ENCODE measurements at regions not wholly inside any gene's neighbourhood (a gene's known extent, or its start where the extent isn't known, plus 50 kb on each side); places are given as distances from the start of the nearest gene placed in this dataset.

GRCh38 chr10:28853195-28853594, 175.9 kb downstream of the BAMBI start:
- no peak overlapping the region for H3K27ac Mint-ChIP-seq (ENCODE audit: unreplicated experiment)
- DNase-seq (ENCODE audit: low spot score), result no peak
- H3K9me3 Mint-ChIP-seq (ENCODE audit: low read depth), result no peaks in the 10 kb centered on the region
- H3K27me3 Mint-ChIP-seq (ENCODE audit: low read depth), result peaks cover 20% of the 10 kb centered on the region
- H3K4me1 Mint-ChIP-seq (ENCODE audit: low read depth), result peaks cover 10% of the 10 kb centered on the region
- H3K4me3 Mint-ChIP-seq (ENCODE audit: unreplicated experiment), result no peak overlapping the region
- TF ChIP-seq CTCF (IDR thresholded peaks at IDR 0.05), result no peak
- peaks cover 2% of the 10 kb centered on the region for H3K36me3 Mint-ChIP-seq (ENCODE audit: low read depth)

- Mint-ChIP-seq H3K9me3 (ENCODE audit: low read depth) (no peaks in the 10 kb centered on the region), H3K27me3 (ENCODE audit: low read depth) (peaks cover 19% of the 10 kb centered on the region), H3K4me3 (ENCODE audit: unreplicated experiment) (no peak overlapping the region), H3K36me3 (ENCODE audit: low read depth) (peaks cover 4% of the 10 kb centered on the region), H3K4me1 (ENCODE audit: low read depth) (peaks cover 10% of the 10 kb centered on the region), H3K27ac (ENCODE audit: unreplicated experiment) (no peak overlapping the region)
- TF ChIP-seq CTCF (IDR thresholded peaks at IDR 0.05), result no peak
- no peak for DNase-seq (ENCODE audit: low spot score)
Measured at GRCh38 chr10:28857164-28857563, 179.8 kb downstream of the BAMBI start.

- Mint-ChIP-seq H3K27me3 (ENCODE audit: low read depth) (peaks cover 20% of the 10 kb centered on the region), H3K4me1 (ENCODE audit: low read depth) (peaks cover 2% of the 10 kb centered on the region), H3K36me3 (ENCODE audit: low read depth) (peaks cover 4% of the 10 kb centered on the region), H3K27ac (ENCODE audit: unreplicated experiment) (no peak overlapping the region), H3K4me3 (ENCODE audit: unreplicated experiment) (no peak overlapping the region), H3K9me3 (ENCODE audit: low read depth) (no peaks in the 10 kb centered on the region)
- no peak for TF ChIP-seq CTCF (IDR thresholded peaks at IDR 0.05)
- no peak for DNase-seq (ENCODE audit: low spot score)
Measured at GRCh38 chr10:28858646-28859045, 181.3 kb downstream of the BAMBI start.

GRCh38 chr10:28859791-28860190, 182.5 kb downstream of the BAMBI start:
- Mint-ChIP-seq H3K36me3 (ENCODE audit: low read depth) (peaks cover 4% of the 10 kb centered on the region), H3K9me3 (ENCODE audit: low read depth) (no peaks in the 10 kb centered on the region), H3K27ac (ENCODE audit: unreplicated experiment) (no peak overlapping the region), H3K27me3 (ENCODE audit: low read depth) (peaks cover 20% of the 10 kb centered on the region), H3K4me3 (ENCODE audit: unreplicated experiment) (no peak overlapping the region), H3K4me1 (ENCODE audit: low read depth) (no peaks in the 10 kb centered on the region)
- TF ChIP-seq CTCF (IDR thresholded peaks at IDR 0.05), result no peak
- DNase-seq (ENCODE audit: low spot score), result no peak

GRCh38 chr10:28862219-28862618, 184.9 kb downstream of the BAMBI start:
- DNase-seq (ENCODE audit: low spot score), result no peak
- peaks cover 20% of the 10 kb centered on the region for H3K27me3 Mint-ChIP-seq (ENCODE audit: low read depth)

More at GRCh38 chr10:28862219-28862618, 184.9 kb downstream of the BAMBI start:
- H3K27ac Mint-ChIP-seq (ENCODE audit: unreplicated experiment), result no peak overlapping the region
- H3K4me1 Mint-ChIP-seq (ENCODE audit: low read depth), result no peaks in the 10 kb centered on the region
- H3K9me3 Mint-ChIP-seq (ENCODE audit: low read depth), result no peaks in the 10 kb centered on the region
- H3K36me3 Mint-ChIP-seq (ENCODE audit: low read depth), result peaks cover 4% of the 10 kb centered on the region
- TF ChIP-seq CTCF (IDR thresholded peaks at IDR 0.05), result no peak
- H3K4me3 Mint-ChIP-seq (ENCODE audit: unreplicated experiment), result no peak overlapping the region
